ENCODE measurements at regions not wholly inside any gene's neighbourhood (a gene's known extent, or its start where the extent isn't known, plus 50 kb on each side); places are given as distances from the start of the nearest gene placed in this dataset.

- Histone ChIP-seq H3K4me1 (ENCODE audit: control insufficient read depth in 1 of 2, low read depth in 2 of 2) (peaks cover 6 to 24% of the 10 kb centered on the region in 2 donors), H3K4me3 (no peak overlapping the region), H3K36me3 (no peaks in the 10 kb centered on the region), H3K9me3 (no peaks in the 10 kb centered on the region), H3K27me3 (replicated peaks; ENCODE audit: insufficient read depth) (no peaks in the 10 kb centered on the region), H3K27ac (no peak overlapping the region)
- ATAC-seq (ENCODE audit: insufficient number of reproducible peaks, low FRiP score, low read depth) (no peak), DNase-seq (ENCODE audit: low spot score) (no peak)
- TF ChIP-seq CTCF (IDR thresholded peaks at IDR 0.05) = no peak
These were observed 206.5 kb upstream of the ZMIZ1 start for GRCh38 chr10:78862328-78862640.

GRCh38 chr10:78863140-78863905, 205.4 kb upstream of the ZMIZ1 start:
- H3K27me3 ChIP-seq (replicated peaks; ENCODE audit: insufficient read depth) = no peaks in the 10 kb centered on the region
- peaks cover 6 to 33% of the 10 kb centered on the region in 2 donors for H3K4me1 ChIP-seq (ENCODE audit: control insufficient read depth in 1 of 2, low read depth in 2 of 2)
- H3K27ac ChIP-seq = no peak overlapping the region
- ATAC-seq (ENCODE audit: insufficient number of reproducible peaks, low FRiP score, low read depth) = no peak
- no peak for DNase-seq (ENCODE audit: low spot score)
- H3K4me3 ChIP-seq = no peak overlapping the region
- TF ChIP-seq CTCF (IDR thresholded peaks at IDR 0.05) = no peak
- H3K9me3 ChIP-seq = no peaks in the 10 kb centered on the region
- no peaks in the 10 kb centered on the region for H3K36me3 ChIP-seq

GRCh38 chr10:78863906-78864239, 204.9 kb upstream of the ZMIZ1 start:
- Histone ChIP-seq H3K4me3 (no peak overlapping the region), H3K9me3 (no peaks in the 10 kb centered on the region), H3K4me1 (ENCODE audit: control insufficient read depth in 1 of 2, low read depth in 2 of 2) (peaks cover 5 to 33% of the 10 kb centered on the region in 2 donors), H3K27ac (no peak overlapping the region), H3K27me3 (replicated peaks; ENCODE audit: insufficient read depth) (no peaks in the 10 kb centered on the region), H3K36me3 (no peaks in the 10 kb centered on the region)
- ATAC-seq (ENCODE audit: insufficient number of reproducible peaks, low FRiP score, low read depth) = no peak
- no peak for TF ChIP-seq CTCF (IDR thresholded peaks at IDR 0.05)
- no peak for DNase-seq (ENCODE audit: low spot score)

GRCh38 chr10:78864761-78865537, 203.8 kb upstream of the ZMIZ1 start:
- no peak for DNase-seq (ENCODE audit: low spot score)
- no peaks in the 10 kb centered on the region for H3K36me3 ChIP-seq
- H3K27me3 ChIP-seq (replicated peaks; ENCODE audit: insufficient read depth) = no peaks in the 10 kb centered on the region
- no peak for ATAC-seq (ENCODE audit: insufficient number of reproducible peaks, low FRiP score, low read depth)
- H3K27ac ChIP-seq = no peak overlapping the region
- no peaks in the 10 kb centered on the region for H3K9me3 ChIP-seq
- no peak overlapping the region for H3K4me3 ChIP-seq
- TF ChIP-seq CTCF (IDR thresholded peaks at IDR 0.05) = no peak
- peaks cover 0 to 26% of the 10 kb centered on the region in 2 donors for H3K4me1 ChIP-seq (ENCODE audit: control insufficient read depth in 1 of 2, low read depth in 2 of 2)

GRCh38 chr10:78865538-78865875, 203.3 kb upstream of the ZMIZ1 start:
- H3K36me3 ChIP-seq = no peaks in the 10 kb centered on the region
- H3K4me1 ChIP-seq (ENCODE audit: control insufficient read depth in 1 of 2, low read depth in 2 of 2) = peaks cover 0 to 26% of the 10 kb centered on the region in 2 donors
- ATAC-seq (ENCODE audit: insufficient number of reproducible peaks, low FRiP score, low read depth) (no peak), DNase-seq (ENCODE audit: low spot score) (peak; percentile 15)
- no peaks in the 10 kb centered on the region for H3K27me3 ChIP-seq (replicated peaks; ENCODE audit: insufficient read depth)
- H3K27ac ChIP-seq = no peak overlapping the region
- H3K4me3 ChIP-seq = no peak overlapping the region
- TF ChIP-seq CTCF (IDR thresholded peaks at IDR 0.05) = no peak
- no peaks in the 10 kb centered on the region for H3K9me3 ChIP-seq

Measured in thoracic aorta (tissue), 2 donors.